Skeletal muscle tissue (tissue), 3 donors: ENCODE measurements at regions not wholly inside any gene's neighbourhood (a gene's known extent, or its start where the extent isn't known, plus 50 kb on each side); places are given as distances from the start of the nearest gene placed in this dataset.

Experiments used
- H3K27ac ChIP-seq: one replicate; pipeline ENCODE4 v1.7.0; 2013; ENCODE audit warnings: mild to moderate bottlenecking, low read depth, low read length, inconsistent platforms
- H3K27me3 ChIP-seq, 3 donors: one replicate each; pipeline ENCODE4 v1.7.0; 2013; ENCODE audit warnings: low read length in 3 of 3; ENCODE audit not compliant: control insufficient read depth in 3 of 3, insufficient read depth in 3 of 3
- H3K36me3 ChIP-seq, 3 donors: one replicate each; pipeline ENCODE4 v1.7.0; 2013; ENCODE audit warnings: low read length in 3 of 3; ENCODE audit not compliant: control insufficient read depth in 3 of 3, insufficient read depth in 3 of 3
- H3K4me1 ChIP-seq, 3 donors: one replicate each; pipeline ENCODE4 v1.7.0; 2013; ENCODE audit warnings: low read length in 3 of 3, mild to moderate bottlenecking in 3 of 3; ENCODE audit not compliant: control insufficient read depth in 3 of 3, insufficient read depth in 3 of 3
- H3K4me3 ChIP-seq, 3 donors: one replicate each; pipeline ENCODE4 v1.7.0; 2013; ENCODE audit warnings: low read length in 3 of 3
- H3K9ac ChIP-seq, 3 donors: one replicate each; pipeline ENCODE4 v1.7.0; 2013; ENCODE audit warnings: low read length in 3 of 3, mild to moderate bottlenecking in 3 of 3, moderate library complexity in 2 of 3, low read depth in 1 of 3
- H3K9me3 ChIP-seq, 3 donors: one replicate each; pipeline ENCODE4 v1.7.0; 2013; ENCODE audit warnings: low read length in 3 of 3; ENCODE audit not compliant: control insufficient read depth in 3 of 3
- donor health status: Osteomylitis.

DNA sequence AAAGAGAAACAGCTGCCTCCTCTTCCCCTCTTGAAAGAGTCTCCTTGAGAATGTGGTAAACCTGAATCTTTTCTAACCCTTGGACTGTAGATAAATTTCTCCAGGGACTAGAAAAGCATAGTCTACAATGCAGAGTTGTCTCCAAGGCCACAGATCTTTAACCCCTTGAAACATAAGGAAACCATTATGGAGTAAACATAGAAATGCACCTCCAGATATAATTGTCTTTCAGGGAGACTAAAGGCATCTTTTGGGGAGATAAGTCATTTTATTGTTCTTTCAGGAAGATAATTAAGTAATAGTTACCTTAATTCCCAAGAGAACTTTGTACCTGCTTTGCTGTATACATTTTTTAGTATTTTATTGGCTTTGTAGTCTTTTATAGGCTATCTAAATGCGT, 373.6 kb upstream of the GRIA1 start:
- Histone ChIP-seq H3K4me1 (no peaks in the 10 kb centered on the region), H3K9me3 (no peaks in the 10 kb centered on the region), H3K27me3 (no peaks in the 10 kb centered on the region), H3K9ac (no peak overlapping the region), H3K27ac (no peak overlapping the region), H3K36me3 (no peaks in the 10 kb centered on the region), H3K4me3 (no peak overlapping the region)

DNA sequence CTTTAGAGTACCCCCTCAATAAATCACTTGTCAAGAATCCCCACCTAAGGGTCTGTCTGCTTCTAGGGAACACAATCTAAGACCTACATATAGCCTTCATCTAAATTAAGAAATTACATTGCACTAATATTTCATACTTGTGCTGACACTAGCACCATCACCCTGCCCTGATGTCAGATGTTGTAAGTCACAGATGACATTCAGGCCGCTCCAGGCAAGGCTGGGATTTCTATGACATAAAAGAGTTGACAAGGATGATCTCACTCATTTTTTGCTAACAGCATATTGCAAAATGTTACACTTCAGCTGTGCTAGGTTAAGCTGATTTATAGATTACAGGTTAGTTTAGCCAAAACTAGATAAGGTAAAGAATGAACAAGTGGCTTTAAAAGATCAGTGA, 372.5 kb upstream of the GRIA1 start:
- Histone ChIP-seq H3K4me3 (no peak overlapping the region), H3K9ac (no peak overlapping the region), H3K27me3 (no peaks in the 10 kb centered on the region), H3K4me1 (no peaks in the 10 kb centered on the region), H3K36me3 (no peaks in the 10 kb centered on the region), H3K27ac (no peak overlapping the region), H3K9me3 (no peaks in the 10 kb centered on the region)

DNA sequence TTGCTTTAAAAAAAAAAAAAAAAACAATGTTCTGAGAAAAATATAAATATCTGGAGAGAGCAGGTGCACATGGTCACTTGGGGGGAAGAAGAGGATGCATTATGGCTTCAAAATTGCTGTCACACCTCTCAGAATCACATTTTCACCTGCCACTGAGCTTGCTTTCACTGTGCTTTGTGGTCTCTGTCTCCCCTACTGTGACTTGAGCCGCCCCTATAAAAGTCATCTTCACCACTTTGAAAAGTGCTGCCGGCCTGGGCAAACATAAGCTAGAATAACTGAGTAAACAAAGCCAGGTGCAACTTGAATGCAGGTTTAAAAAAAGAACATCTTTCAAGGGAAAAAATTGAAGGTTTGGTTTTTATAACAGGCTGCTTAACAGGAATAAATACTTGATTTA, 368.1 kb upstream of the GRIA1 start:
- no peak overlapping the region for H3K9ac ChIP-seq
- H3K27me3 ChIP-seq, result no peaks in the 10 kb centered on the region
- H3K36me3 ChIP-seq, result no peaks in the 10 kb centered on the region
- H3K27ac ChIP-seq, result no peak overlapping the region
- no peaks in the 10 kb centered on the region for H3K9me3 ChIP-seq
- H3K4me1 ChIP-seq, result no peaks in the 10 kb centered on the region
- H3K4me3 ChIP-seq, result no peak overlapping the region

DNA sequence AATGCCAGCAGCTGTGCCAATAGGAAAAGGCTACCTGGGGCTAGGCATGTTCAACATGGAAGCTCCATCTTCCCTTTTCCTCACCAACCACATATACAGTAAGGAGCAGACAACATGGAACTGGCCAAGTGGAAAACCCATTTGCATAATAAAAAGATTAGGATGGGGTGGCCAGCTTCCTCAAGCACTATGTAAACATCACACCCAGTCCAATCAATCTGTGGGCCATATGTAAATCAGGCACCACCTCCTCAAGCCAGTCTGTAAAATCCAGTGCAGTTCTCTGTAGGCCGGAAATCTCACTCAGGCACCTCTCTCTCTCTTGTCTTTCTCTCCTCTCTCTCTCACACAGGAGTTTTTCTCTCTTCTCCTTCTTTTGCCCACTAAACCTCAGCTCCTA, 360.2 kb upstream of the GRIA1 start:
- H3K9ac ChIP-seq, result no peak overlapping the region
- H3K36me3 ChIP-seq, result no peaks in the 10 kb centered on the region
- H3K4me3 ChIP-seq, result no peak overlapping the region
- H3K9me3 ChIP-seq, result no peaks in the 10 kb centered on the region
- H3K4me1 ChIP-seq, result no peaks in the 10 kb centered on the region
- no peak overlapping the region for H3K27ac ChIP-seq
- H3K27me3 ChIP-seq, result no peaks in the 10 kb centered on the region

DNA sequence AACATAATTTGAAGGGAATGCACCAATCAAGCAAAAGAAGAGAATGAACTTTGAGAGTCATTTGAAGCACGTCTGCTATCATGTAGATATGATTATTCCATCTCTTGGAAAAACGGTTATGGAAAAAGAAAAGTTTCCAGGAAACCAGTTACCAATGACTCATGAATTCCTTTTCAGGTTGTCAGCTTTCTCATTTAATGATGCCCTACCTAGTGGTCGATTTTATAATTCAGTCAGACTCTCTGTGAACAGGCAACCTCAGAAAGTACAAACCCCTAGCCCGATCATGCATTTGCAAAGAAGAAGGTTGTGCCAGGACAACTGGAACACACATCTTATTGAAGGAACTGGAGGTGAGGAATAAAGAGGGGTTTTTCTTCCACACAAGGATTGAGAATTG, 355.1 kb upstream of the GRIA1 start:
- Histone ChIP-seq H3K4me1 (no peaks in the 10 kb centered on the region), H3K4me3 (no peak overlapping the region), H3K27me3 (no peaks in the 10 kb centered on the region), H3K36me3 (no peaks in the 10 kb centered on the region), H3K27ac (no peak overlapping the region), H3K9ac (no peak overlapping the region), H3K9me3 (no peaks in the 10 kb centered on the region)

DNA sequence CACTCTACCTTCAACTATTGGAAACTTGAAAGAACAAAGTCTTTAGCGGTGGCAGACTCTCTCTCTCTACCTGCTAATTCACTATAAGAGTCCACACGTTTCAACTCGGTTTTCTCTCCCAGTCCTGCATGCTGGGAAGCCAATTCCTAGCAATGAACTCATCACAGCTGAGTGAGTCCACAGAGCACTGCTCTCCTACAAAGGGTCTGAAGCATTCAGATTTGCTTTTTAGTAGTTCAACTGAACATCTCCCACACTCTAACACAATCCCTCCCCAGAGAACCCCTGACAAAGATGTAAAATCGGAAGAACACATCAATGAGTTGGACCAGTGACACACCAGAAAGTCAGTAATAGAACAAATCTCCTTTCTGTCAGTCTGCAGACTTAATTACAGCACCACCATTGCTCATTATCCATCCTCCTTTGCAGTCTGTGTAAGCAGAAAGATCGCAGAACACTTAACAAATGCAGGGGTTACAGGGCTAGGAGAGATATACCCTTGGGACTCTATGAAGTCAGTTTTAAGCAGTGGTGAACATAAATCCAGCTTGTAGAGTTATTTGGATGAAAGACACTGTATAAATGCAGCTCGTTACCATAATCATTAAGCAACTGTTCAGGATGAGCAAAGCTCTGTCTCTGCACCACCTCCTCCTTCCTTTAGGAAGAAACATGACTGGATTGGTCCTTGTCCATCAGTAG, 353.4 kb upstream of the GRIA1 start:
- no peaks in the 10 kb centered on the region for H3K4me1 ChIP-seq
- no peaks in the 10 kb centered on the region for H3K9me3 ChIP-seq
- no peaks in the 10 kb centered on the region for H3K27me3 ChIP-seq
- H3K27ac ChIP-seq, result no peak overlapping the region
- no peaks in the 10 kb centered on the region for H3K36me3 ChIP-seq
- no peak overlapping the region for H3K9ac ChIP-seq
- no peak overlapping the region for H3K4me3 ChIP-seq

DNA sequence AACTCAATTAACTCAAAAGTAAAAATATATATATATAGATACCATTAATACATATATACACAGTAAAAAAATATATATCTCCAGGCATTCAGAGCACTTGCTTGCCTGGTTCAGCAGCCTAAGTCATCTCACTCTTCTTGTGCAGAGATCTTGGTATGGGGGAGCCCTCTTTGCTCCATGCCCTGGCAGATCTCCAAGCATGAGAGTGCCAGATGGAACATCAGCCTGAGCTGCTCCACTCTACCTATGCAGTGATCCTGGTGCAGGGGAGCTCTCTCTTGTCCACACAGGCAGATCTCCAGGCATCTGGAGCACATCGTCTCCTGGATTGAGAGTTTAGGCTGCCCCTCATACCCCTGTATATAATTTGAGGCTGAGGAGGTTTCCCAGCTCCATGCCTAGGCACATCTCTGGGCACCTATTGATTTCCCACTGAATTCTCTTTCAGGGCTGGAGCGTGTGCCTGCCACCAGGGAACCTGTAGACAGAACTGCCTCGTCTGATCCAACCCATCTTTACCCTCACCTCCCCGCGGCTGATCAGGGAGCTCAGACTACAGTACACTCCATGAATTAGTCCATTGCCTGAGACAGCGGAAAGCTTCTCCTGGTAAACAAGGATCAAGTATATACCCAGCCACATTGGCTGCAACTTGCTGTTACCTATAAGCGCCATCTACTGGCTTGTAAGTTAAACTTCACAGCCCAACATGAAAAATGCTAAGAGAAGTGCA, 342.4 kb upstream of the GRIA1 start:
- peaks cover 0 to 9% (median 8%) of the 10 kb centered on the region in 3 donors for H3K9me3 ChIP-seq
- no peak overlapping the region for H3K27ac ChIP-seq
- H3K4me1 ChIP-seq, result no peaks in the 10 kb centered on the region
- no peak overlapping the region for H3K4me3 ChIP-seq
- no peaks in the 10 kb centered on the region for H3K36me3 ChIP-seq
- H3K9ac ChIP-seq, result no peak overlapping the region
- no peaks in the 10 kb centered on the region for H3K27me3 ChIP-seq

DNA sequence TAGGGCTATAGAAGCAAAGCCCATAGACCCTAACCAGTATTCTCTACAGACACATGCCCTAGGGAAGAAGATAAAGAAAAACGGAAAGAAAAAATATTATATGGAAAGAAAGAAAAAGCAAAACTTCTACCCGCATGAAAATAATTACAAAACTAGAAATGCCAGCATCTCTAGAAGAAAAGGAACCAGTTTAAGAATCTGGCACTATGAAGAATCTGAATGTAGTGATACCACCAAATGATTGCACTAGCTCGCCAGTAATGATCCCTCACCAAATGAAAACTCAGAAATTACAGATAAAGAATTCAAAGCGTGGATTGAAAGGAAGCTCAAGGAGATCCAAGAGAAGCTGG, 341.9 kb upstream of the GRIA1 start:
- no peaks in the 10 kb centered on the region for H3K36me3 ChIP-seq
- no peak overlapping the region for H3K9ac ChIP-seq
- peaks cover 0 to 5% (median 4%) of the 10 kb centered on the region in 3 donors for H3K9me3 ChIP-seq
- no peaks in the 10 kb centered on the region for H3K27me3 ChIP-seq
- H3K4me3 ChIP-seq, result no peak overlapping the region
- no peak overlapping the region for H3K27ac ChIP-seq
- no peaks in the 10 kb centered on the region for H3K4me1 ChIP-seq

DNA sequence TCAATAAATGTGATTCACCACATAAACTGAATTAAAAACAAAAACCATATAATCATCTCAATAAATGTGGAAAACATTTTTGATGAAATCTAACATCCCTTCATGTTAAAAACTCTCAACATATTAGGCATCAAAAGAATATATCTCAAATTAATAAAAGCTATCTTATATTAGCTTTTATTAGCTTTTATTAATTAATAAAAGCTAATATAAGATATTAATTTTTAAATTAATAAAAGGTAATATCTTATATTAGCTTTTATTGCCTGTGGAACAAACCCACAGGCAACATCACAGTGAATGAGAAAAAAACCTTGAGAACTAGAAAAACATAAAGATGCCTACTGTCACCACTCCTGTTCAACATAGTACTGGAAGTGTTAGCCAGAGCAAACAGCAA, 338.9 kb upstream of the GRIA1 start:
- H3K4me3 ChIP-seq, result no peak overlapping the region
- peaks cover 0 to 3% (median 2%) of the 10 kb centered on the region in 3 donors for H3K9me3 ChIP-seq
- no peaks in the 10 kb centered on the region for H3K4me1 ChIP-seq
- no peak overlapping the region for H3K9ac ChIP-seq
- H3K27me3 ChIP-seq, result no peaks in the 10 kb centered on the region
- H3K27ac ChIP-seq, result no peak overlapping the region
- H3K36me3 ChIP-seq, result no peaks in the 10 kb centered on the region

DNA sequence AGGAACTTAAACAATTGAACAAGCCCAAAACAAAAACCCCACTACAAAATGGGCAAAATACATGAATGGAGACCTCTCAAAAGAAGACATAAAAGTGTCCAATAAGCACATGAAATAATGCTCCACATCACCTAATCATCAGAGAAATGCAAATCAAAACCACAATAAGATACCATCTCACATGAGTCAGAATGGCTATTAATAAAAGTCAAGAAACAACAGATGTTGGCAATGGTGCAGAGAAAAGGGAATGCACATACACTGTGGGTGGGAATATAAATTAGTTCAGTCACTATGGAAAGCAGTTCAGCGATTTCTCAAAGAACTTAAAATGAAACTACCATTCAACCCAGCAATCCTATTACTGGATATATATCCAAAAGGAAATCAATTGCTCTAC, 337.4 kb upstream of the GRIA1 start:
- Histone ChIP-seq H3K4me3 (no peak overlapping the region), H3K27ac (no peak overlapping the region), H3K36me3 (no peaks in the 10 kb centered on the region), H3K9me3 (peaks cover 0 to under 1% (median 0%) of the 10 kb centered on the region in 3 donors), H3K4me1 (no peaks in the 10 kb centered on the region), H3K9ac (no peak overlapping the region), H3K27me3 (no peaks in the 10 kb centered on the region)
